ENCODE measurements at regions not wholly inside any gene's neighbourhood (a gene's known extent, or its start where the extent isn't known, plus 50 kb on each side); places are given as distances from the start of the nearest gene placed in this dataset.

DNA sequence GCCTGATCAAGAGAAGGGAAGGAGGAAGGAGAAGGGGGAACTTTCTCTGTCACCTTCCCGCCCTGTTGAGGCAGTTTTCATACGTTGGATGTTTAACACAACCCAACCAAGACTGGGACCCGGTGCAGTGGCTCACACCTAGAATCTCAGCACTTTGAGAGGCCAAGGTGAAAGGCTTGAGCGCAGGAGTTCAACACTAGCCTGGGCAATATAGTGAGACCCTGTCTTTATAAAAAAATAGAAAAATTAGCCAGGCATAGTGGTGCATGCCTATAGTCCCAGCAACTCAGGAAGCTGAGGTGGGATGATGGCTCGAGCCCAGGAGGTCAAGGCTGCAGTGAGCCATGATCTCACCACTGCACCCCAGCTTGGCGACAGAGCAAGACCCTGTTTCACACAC, 59.4 kb upstream of the PEG3 start:
- TF ChIP-seq CTCF (IDR thresholded peaks at IDR 0.05; ENCODE audit: low read depth, low read length, poor library complexity, severe bottlenecking) (no peak), EZH2phosphoT487 (IDR thresholded peaks at IDR 0.05; ENCODE audit: borderline replicate concordance, low read length) (no peak)
